ENCODE measurements at regions not wholly inside any gene's neighbourhood (a gene's known extent, or its start where the extent isn't known, plus 50 kb on each side); places are given as distances from the start of the nearest gene placed in this dataset.

GRCh38 chr18:22765896-22766295 is 167.2 kb upstream of the RBBP8 start:
- DNase-seq (no peak), ATAC-seq (no peak)
- Histone ChIP-seq H3K4me1 (ENCODE audit: low read depth) (no peaks in the 10 kb centered on the region), H3K4me3 (no peak overlapping the region), H3K36me3 (ENCODE audit: low read depth) (no peaks in the 10 kb centered on the region), H3K9me3 (peaks cover 4% of the 10 kb centered on the region)
- intact Hi-C loops (cut with DNase I, micrococcal nuclease), result no loop called here
- TF ChIP-seq CTCF (IDR thresholded peaks at IDR 0.05), result no peak

GRCh38 chr18:22767653-22768052 is 165.5 kb upstream of the RBBP8 start:
- no peaks in the 10 kb centered on the region for H3K4me1 ChIP-seq (ENCODE audit: low read depth)
- intact Hi-C loops (cut with DNase I, micrococcal nuclease), result no loop called here
- no peak for DNase-seq
- no peak for ATAC-seq
- no peak overlapping the region for H3K4me3 ChIP-seq
- peaks cover 4% of the 10 kb centered on the region for H3K9me3 ChIP-seq
- no peaks in the 10 kb centered on the region for H3K36me3 ChIP-seq (ENCODE audit: low read depth)
- TF ChIP-seq CTCF (IDR thresholded peaks at IDR 0.05), result no peak

GRCh38 chr18:22773944-22774343 is 159.2 kb upstream of the RBBP8 start:
- DNase-seq (no peak), ATAC-seq (no peak)
- intact Hi-C loops (cut with DNase I, micrococcal nuclease), result no loop called here
- no peak for TF ChIP-seq CTCF (IDR thresholded peaks at IDR 0.05)
- Histone ChIP-seq H3K36me3 (ENCODE audit: low read depth) (no peaks in the 10 kb centered on the region), H3K4me3 (no peak overlapping the region), H3K9me3 (no peaks in the 10 kb centered on the region), H3K4me1 (ENCODE audit: low read depth) (no peaks in the 10 kb centered on the region)

- no peak for DNase-seq
- ATAC-seq, result no peak
- intact Hi-C loops (cut with DNase I, micrococcal nuclease), result no loop called here
- no peaks in the 10 kb centered on the region for H3K36me3 ChIP-seq (ENCODE audit: low read depth)
- H3K9me3 ChIP-seq, result no peaks in the 10 kb centered on the region
- no peak for TF ChIP-seq CTCF (IDR thresholded peaks at IDR 0.05)
- no peaks in the 10 kb centered on the region for H3K4me1 ChIP-seq (ENCODE audit: low read depth)
- no peak overlapping the region for H3K4me3 ChIP-seq
Observed at GRCh38 chr18:22778996-22779395, 154.1 kb upstream of the RBBP8 start.

GRCh38 chr18:22783245-22783644 is 149.9 kb upstream of the RBBP8 start:
- DNase-seq (no peak), ATAC-seq (no peak)
- intact Hi-C loops (cut with DNase I, micrococcal nuclease), result no loop called here
- H3K9me3 ChIP-seq, result no peaks in the 10 kb centered on the region
- no peak overlapping the region for H3K4me3 ChIP-seq
- no peaks in the 10 kb centered on the region for H3K36me3 ChIP-seq (ENCODE audit: low read depth)
- TF ChIP-seq CTCF (IDR thresholded peaks at IDR 0.05), result no peak
- no peaks in the 10 kb centered on the region for H3K4me1 ChIP-seq (ENCODE audit: low read depth)

- TF ChIP-seq CTCF (IDR thresholded peaks at IDR 0.05), result no peak
- H3K36me3 ChIP-seq (ENCODE audit: low read depth), result no peaks in the 10 kb centered on the region
- H3K4me1 ChIP-seq (ENCODE audit: low read depth), result no peaks in the 10 kb centered on the region
- DNase-seq (no peak), ATAC-seq (no peak)
- no peaks in the 10 kb centered on the region for H3K9me3 ChIP-seq
- H3K4me3 ChIP-seq, result no peak overlapping the region
- intact Hi-C loops (cut with DNase I, micrococcal nuclease), result no loop called here
Observed at GRCh38 chr18:22783662-22784076, 149.5 kb upstream of the RBBP8 start.

Data from mucosa of descending colon (tissue), 3 donors.